OCI-LY1 (cell line): ENCODE measurements at regions not wholly inside any gene's neighbourhood (a gene's known extent, or its start where the extent isn't known, plus 50 kb on each side); places are given as distances from the start of the nearest gene placed in this dataset.

ENCODE experiments used
- H2AFZ ChIP-seq: fragments of 200-600 bp; sonication (generic), shearing (Covaris generic); 2 replicates; pipeline ENCODE4 v1.6.0; 2014; ENCODE audit warnings: antibody characterized with exemption, mild to moderate bottlenecking, low read length
- H3F3A ChIP-seq: fragments of 200-600 bp; sonication (generic), shearing (Covaris generic); 2 replicates; pipeline ENCODE4 v1.6.0; 2014; ENCODE audit warnings: mild to moderate bottlenecking, antibody characterized with exemption, low read length, moderate library complexity; ENCODE audit not compliant: insufficient read depth
- H3K27ac ChIP-seq: fragments of 200-600 bp; sonication (generic); 2 replicates; pipeline ENCODE4 v1.5.1; 2014; ENCODE audit warnings: low read length, mixed run types, mild to moderate bottlenecking, low read depth; ENCODE audit not compliant: poor library complexity, severe bottlenecking
- H3K27me3 ChIP-seq: fragments of 200-600 bp; sonication (generic); 2 replicates; pipeline ENCODE4 v1.6.0; 2014; ENCODE audit warnings: antibody characterized with exemption, mild to moderate bottlenecking, low read length, moderate library complexity; ENCODE audit not compliant: insufficient read depth
- H3K36me3 ChIP-seq: fragments of 200-600 bp; sonication (generic); 2 replicates; pipeline ENCODE4 v1.6.1; 2014; ENCODE audit warnings: mild to moderate bottlenecking, antibody characterized with exemption, low read length, moderate library complexity, mixed read lengths; ENCODE audit not compliant: insufficient read depth
- H3K4me1 ChIP-seq: fragments of 200-600 bp; sonication (generic); 2 replicates; pipeline ENCODE4 v1.5.1; 2014; ENCODE audit warnings: mild to moderate bottlenecking, low read length, moderate library complexity; ENCODE audit not compliant: insufficient read depth, severe bottlenecking
- H3K4me2 ChIP-seq: fragments of 200-600 bp; sonication (generic), shearing (Covaris generic); 2 replicates; pipeline ENCODE4 v1.6.1; 2014; ENCODE audit warnings: low read length
- H3K4me3 ChIP-seq: fragments of 200-600 bp; sonication (generic); 2 replicates; pipeline ENCODE4 v1.5.1; 2014; ENCODE audit warnings: low read length, low read depth, mild to moderate bottlenecking, mixed read lengths; ENCODE audit not compliant: poor library complexity, severe bottlenecking
- H3K79me2 ChIP-seq: fragments of 200-600 bp; shearing (Covaris generic); 2 replicates; pipeline ENCODE4 v1.6.1; 2016; ENCODE audit warnings: mixed run types, low read length, mixed read lengths; ENCODE audit not compliant: insufficient read depth
- H3K9ac ChIP-seq: fragments of 200-600 bp; sonication (generic), shearing (Covaris generic); 2 replicates; pipeline ENCODE4 v1.6.1; 2014; ENCODE audit warnings: mild to moderate bottlenecking, low read length, mixed read lengths
- H3K9me2 ChIP-seq: fragments of 200-600 bp; sonication (generic), shearing (Covaris generic); 2 replicates; pipeline ENCODE4 v1.6.1; 2014; ENCODE audit warnings: low read depth, mild to moderate bottlenecking, low read length, mixed read lengths
- H3K9me3 ChIP-seq: fragments of 200-600 bp; shearing (Covaris generic); 2 replicates; pipeline ENCODE4 v1.6.1; 2014; ENCODE audit warnings: low read length, mixed read lengths
- H4K20me1 ChIP-seq: fragments of 200-600 bp; sonication (generic), shearing (Covaris generic); 2 replicates; pipeline ENCODE4 v1.6.0; 2016; ENCODE audit warnings: mild to moderate bottlenecking, low read length; ENCODE audit not compliant: insufficient read depth
- CTCF ChIP-seq: fragments of 200-600 bp; sonication (generic), shearing (Covaris generic); IDR thresholded peaks from 2 replicates; pipeline ENCODE4 v1.5.1; 2017; ENCODE audit warnings: mild to moderate bottlenecking, antibody characterized with exemption, low read length, moderate library complexity, mixed read lengths
- EZH2 ChIP-seq: fragments of 200-600 bp; sonication (generic), shearing (Covaris generic); IDR thresholded peaks from 2 replicates; pipeline ENCODE4 v1.8.0; 2017; ENCODE audit warnings: borderline replicate concordance, mixed run types, mild to moderate bottlenecking, antibody characterized with exemption, low read length, moderate library complexity, mixed read lengths

- H2AFZ ChIP-seq = no peak overlapping the region
- no peaks in the 10 kb centered on the region for H3F3A ChIP-seq
- TF ChIP-seq CTCF (no peak), EZH2 (no peak)
- H3K4me3 ChIP-seq = no peak overlapping the region
- H4K20me1 ChIP-seq = no peaks in the 10 kb centered on the region
- H3K9ac ChIP-seq = no peak overlapping the region
- no peaks in the 10 kb centered on the region for H3K36me3 ChIP-seq
- no peaks in the 10 kb centered on the region for H3K79me2 ChIP-seq
- no peaks in the 10 kb centered on the region for H3K9me2 ChIP-seq
- no peaks in the 10 kb centered on the region for H3K4me1 ChIP-seq
- no peak overlapping the region for H3K27ac ChIP-seq
- peaks cover 4% of the 10 kb centered on the region; the same call in 1 of the 2 replicates for H3K27me3 ChIP-seq
- H3K9me3 ChIP-seq = no peaks in the 10 kb centered on the region
- H3K4me2 ChIP-seq = no peak overlapping the region
Measured at GRCh38 chr16:65725156-65725845, 603.4 kb upstream of the CDH11 start.

- TF ChIP-seq CTCF (no peak), EZH2 (no peak)
- Histone ChIP-seq H3K9me3 (no peaks in the 10 kb centered on the region), H2AFZ (no peak overlapping the region), H3K27ac (no peak overlapping the region), H3K4me3 (no peak overlapping the region), H3K4me2 (no peak overlapping the region), H3K9ac (no peak overlapping the region), H3K27me3 (0 out of 2 replicates have a peak, but pooled peaks cover 4% of the 10 kb centered on the region), H3K36me3 (no peaks in the 10 kb centered on the region), H3K4me1 (no peaks in the 10 kb centered on the region), H3K9me2 (no peaks in the 10 kb centered on the region), H3F3A (no peaks in the 10 kb centered on the region), H3K79me2 (no peaks in the 10 kb centered on the region), H4K20me1 (no peaks in the 10 kb centered on the region)
Measured at GRCh38 chr16:65722429-65722828, 600.6 kb upstream of the CDH11 start.

GRCh38 chr16:65717846-65718245 is 596.0 kb upstream of the CDH11 start:
- no peaks in the 10 kb centered on the region for H3K36me3 ChIP-seq
- no peaks in the 10 kb centered on the region for H3K79me2 ChIP-seq
- H3K9ac ChIP-seq = no peak overlapping the region
- no peaks in the 10 kb centered on the region for H3K4me1 ChIP-seq
- H3K27ac ChIP-seq = no peak overlapping the region
- H3F3A ChIP-seq = no peaks in the 10 kb centered on the region
- no peaks in the 10 kb centered on the region for H3K9me2 ChIP-seq
- H3K9me3 ChIP-seq = no peaks in the 10 kb centered on the region
- H3K4me2 ChIP-seq = no peak overlapping the region
- TF ChIP-seq CTCF (no peak), EZH2 (no peak)
- H2AFZ ChIP-seq = no peak overlapping the region
- H3K4me3 ChIP-seq = no peak overlapping the region
- no peaks in the 10 kb centered on the region for H4K20me1 ChIP-seq
- 0 out of 2 replicates have a peak, but pooled peaks cover 4% of the 10 kb centered on the region for H3K27me3 ChIP-seq
